HEK293T (cell line): ENCODE measurements at regions not wholly inside any gene's neighbourhood (a gene's known extent, or its start where the extent isn't known, plus 50 kb on each side); places are given as distances from the start of the nearest gene placed in this dataset.

Source experiments
- ELF4 ChIP-seq: fragments of 450-650 bp; IDR thresholded peaks from 2 replicates; pipeline ENCODE4 v1.6.1; 2017; ENCODE audit warnings: antibody characterized with exemption
- FOXA1 ChIP-seq: fragments of 450-650 bp; IDR thresholded peaks from 2 replicates; pipeline ENCODE4 v1.6.1; 2016; ENCODE audit warnings: mild to moderate bottlenecking
- FOXK2 ChIP-seq: fragments of 450-650 bp; IDR thresholded peaks from 2 replicates; pipeline ENCODE4 v1.6.1; 2016; ENCODE audit warnings: mild to moderate bottlenecking
- SUZ12 ChIP-seq: fragments of 450-650 bp; IDR thresholded peaks from 2 replicates; pipeline ENCODE4 v1.6.1; 2016; ENCODE audit warnings: mild to moderate bottlenecking
- ZNF384 ChIP-seq: fragments of 450-650 bp; IDR thresholded peaks from 2 replicates; pipeline ENCODE4 v1.6.1; 2016

GRCh38 chr5:89950234-89950633, 459.3 kb downstream of the CETN3 start:
- TF ChIP-seq SUZ12 (no peak), FOXK2 (no peak), ELF4 (no peak), ZNF384 (no peak), FOXA1 (no peak)
